ENCODE measurements at regions not wholly inside any gene's neighbourhood (a gene's known extent, or its start where the extent isn't known, plus 50 kb on each side); places are given as distances from the start of the nearest gene placed in this dataset.

DNA sequence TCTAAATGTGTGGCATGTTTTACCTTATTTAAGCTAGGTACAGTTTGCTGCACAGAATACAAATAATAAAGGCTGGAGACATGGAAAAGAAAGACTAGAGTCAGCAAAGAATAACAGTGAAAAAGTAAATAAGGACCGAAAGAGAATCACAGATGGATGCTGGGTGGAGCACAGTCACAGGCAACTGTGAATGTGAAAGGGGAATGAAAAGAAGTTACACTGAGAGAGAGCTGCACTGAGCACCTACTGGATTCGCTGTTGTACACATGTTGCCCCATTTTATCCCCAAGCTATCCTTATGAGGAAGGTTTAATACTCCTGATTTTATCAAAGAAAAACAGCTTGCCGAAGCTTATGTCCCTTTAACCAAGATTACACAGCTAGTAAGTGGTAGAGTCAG, 165.4 kb upstream of the RGMB start:
- H3K9me3 ChIP-seq (ENCODE audit: control insufficient read depth in 3 of 3, low read length in 3 of 3): no peaks in the 10 kb centered on the region
- no peak overlapping the region for H3K4me3 ChIP-seq (ENCODE audit: low read length in 3 of 3)
- no peaks in the 10 kb centered on the region for H3K36me3 ChIP-seq (ENCODE audit: control insufficient read depth in 3 of 3, insufficient read depth in 3 of 3, low read length in 3 of 3)
- H3K9ac ChIP-seq (ENCODE audit: low read depth in 1 of 3, low read length in 3 of 3): no peak overlapping the region
- no peaks in the 10 kb centered on the region for H3K27me3 ChIP-seq (ENCODE audit: control insufficient read depth in 3 of 3, insufficient read depth in 3 of 3, low read length in 3 of 3)
- no peaks in the 10 kb centered on the region for H3K4me1 ChIP-seq (ENCODE audit: control insufficient read depth in 3 of 3, insufficient read depth in 3 of 3, low read length in 3 of 3)
- H3K27ac ChIP-seq (ENCODE audit: low read depth, low read length): no peak overlapping the region

DNA sequence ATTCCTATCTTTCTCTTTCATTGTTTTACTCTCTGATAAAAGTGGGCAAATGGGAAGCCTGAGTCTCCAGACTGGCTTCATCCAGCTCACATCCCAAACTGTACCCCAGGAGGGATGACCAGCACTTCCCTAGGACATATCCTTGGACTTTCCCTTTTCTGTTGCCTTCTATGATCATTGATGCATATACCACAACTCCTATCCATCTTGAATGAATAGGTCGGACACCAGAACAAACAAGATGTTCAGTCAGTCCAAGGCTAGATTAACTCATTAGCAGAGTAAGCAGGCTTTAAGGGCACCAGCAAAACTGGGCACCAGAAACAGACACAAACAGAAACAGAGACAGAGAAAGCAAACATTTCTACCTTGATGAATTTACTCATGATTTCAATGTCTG, 159.1 kb upstream of the RGMB start:
- H3K9ac ChIP-seq (ENCODE audit: low read depth in 1 of 3, low read length in 3 of 3): no peak overlapping the region
- no peaks in the 10 kb centered on the region for H3K36me3 ChIP-seq (ENCODE audit: control insufficient read depth in 3 of 3, insufficient read depth in 3 of 3, low read length in 3 of 3)
- no peak overlapping the region for H3K27ac ChIP-seq (ENCODE audit: low read depth, low read length)
- no peaks in the 10 kb centered on the region for H3K9me3 ChIP-seq (ENCODE audit: control insufficient read depth in 3 of 3, low read length in 3 of 3)
- no peaks in the 10 kb centered on the region for H3K4me1 ChIP-seq (ENCODE audit: control insufficient read depth in 3 of 3, insufficient read depth in 3 of 3, low read length in 3 of 3)
- no peak overlapping the region for H3K4me3 ChIP-seq (ENCODE audit: low read length in 3 of 3)
- H3K27me3 ChIP-seq (ENCODE audit: control insufficient read depth in 3 of 3, insufficient read depth in 3 of 3, low read length in 3 of 3): no peaks in the 10 kb centered on the region

DNA sequence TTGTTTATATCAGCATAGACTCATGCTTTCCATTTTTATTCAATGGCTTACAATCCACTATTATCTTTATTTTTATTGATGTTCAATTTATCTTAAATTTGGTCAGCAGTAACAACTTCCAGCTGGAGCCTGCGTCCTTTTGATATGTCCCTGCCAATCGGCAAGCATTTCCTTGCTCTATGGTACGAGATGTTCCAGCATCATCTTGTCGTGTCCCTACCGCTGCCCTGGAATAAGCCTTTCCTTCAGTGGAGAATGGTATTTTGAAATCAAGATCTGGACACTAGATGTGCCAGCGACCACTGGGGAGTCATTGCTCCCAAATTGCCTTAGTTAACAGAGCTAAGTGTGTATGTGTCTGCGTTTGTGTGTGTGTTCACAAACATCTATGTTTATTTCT, 151.6 kb upstream of the RGMB start:
- Histone ChIP-seq H3K9me3 (ENCODE audit: control insufficient read depth in 3 of 3, low read length in 3 of 3) (no peaks in the 10 kb centered on the region), H3K27ac (ENCODE audit: low read depth, low read length) (no peak overlapping the region), H3K4me3 (ENCODE audit: low read length in 3 of 3) (no peak overlapping the region), H3K9ac (ENCODE audit: low read depth in 1 of 3, low read length in 3 of 3) (no peak overlapping the region), H3K4me1 (ENCODE audit: control insufficient read depth in 3 of 3, insufficient read depth in 3 of 3, low read length in 3 of 3) (no peaks in the 10 kb centered on the region), H3K36me3 (ENCODE audit: control insufficient read depth in 3 of 3, insufficient read depth in 3 of 3, low read length in 3 of 3) (no peaks in the 10 kb centered on the region), H3K27me3 (ENCODE audit: control insufficient read depth in 3 of 3, insufficient read depth in 3 of 3, low read length in 3 of 3) (no peaks in the 10 kb centered on the region)

DNA sequence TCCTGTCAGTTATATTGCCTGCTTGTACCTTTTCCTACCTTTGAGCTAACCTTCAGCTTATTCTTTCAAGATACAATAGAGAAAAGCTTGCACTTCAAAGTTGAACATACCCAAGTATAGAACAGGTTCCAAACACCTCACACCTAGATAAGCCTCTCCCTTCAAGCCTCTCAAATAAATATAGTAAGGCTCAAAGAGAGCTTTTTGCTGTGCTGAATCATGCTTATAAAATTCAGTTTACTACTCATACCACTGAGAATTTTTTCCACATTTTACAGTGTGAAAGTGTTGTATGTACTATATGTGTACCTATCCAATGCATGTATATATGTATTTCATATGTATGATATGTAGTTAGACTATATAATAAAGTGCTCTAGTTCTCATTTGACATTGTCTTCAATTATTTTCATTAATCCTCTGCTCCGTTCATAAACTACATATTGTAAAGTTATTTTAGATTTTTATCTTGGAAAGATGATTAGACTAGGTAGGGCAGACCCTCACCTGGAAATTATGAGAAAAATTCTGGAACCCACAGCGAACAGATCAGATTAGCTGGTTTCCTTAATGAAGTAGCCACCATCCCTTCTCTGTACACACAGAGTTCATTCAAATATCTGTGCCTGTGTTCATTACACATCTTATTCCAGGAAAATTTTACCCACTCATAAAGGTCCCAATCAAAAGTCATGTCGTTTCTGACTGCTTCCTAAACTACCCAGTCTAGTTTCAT, 149.2 kb upstream of the RGMB start:
- H3K36me3 ChIP-seq (ENCODE audit: control insufficient read depth in 3 of 3, insufficient read depth in 3 of 3, low read length in 3 of 3): no peaks in the 10 kb centered on the region
- peaks cover 0 to 5% (median 0%) of the 10 kb centered on the region in 3 donors for H3K9me3 ChIP-seq (ENCODE audit: control insufficient read depth in 3 of 3, low read length in 3 of 3)
- no peaks in the 10 kb centered on the region for H3K4me1 ChIP-seq (ENCODE audit: control insufficient read depth in 3 of 3, insufficient read depth in 3 of 3, low read length in 3 of 3)
- no peaks in the 10 kb centered on the region for H3K27me3 ChIP-seq (ENCODE audit: control insufficient read depth in 3 of 3, insufficient read depth in 3 of 3, low read length in 3 of 3)
- no peak overlapping the region for H3K27ac ChIP-seq (ENCODE audit: low read depth, low read length)
- H3K9ac ChIP-seq (ENCODE audit: low read depth in 1 of 3, low read length in 3 of 3): no peak overlapping the region
- H3K4me3 ChIP-seq (ENCODE audit: low read length in 3 of 3): no peak overlapping the region

DNA sequence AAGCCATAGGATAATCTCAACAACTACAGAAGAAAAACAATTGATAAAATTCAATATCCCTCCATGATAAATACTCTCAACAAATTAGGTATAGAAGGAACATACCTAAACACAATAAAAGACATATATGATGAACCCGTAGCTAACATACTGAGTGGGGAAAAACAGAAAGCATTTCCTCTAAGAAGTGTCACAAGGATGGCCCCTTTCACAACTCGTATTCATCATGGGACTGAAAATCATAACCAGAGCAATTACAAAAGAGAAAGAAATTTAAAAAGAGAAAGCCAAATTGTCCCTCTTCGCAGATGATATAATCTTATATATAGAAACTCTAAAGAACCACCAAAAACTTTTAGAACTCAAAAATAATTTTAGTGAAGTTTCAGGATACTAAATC, 146.3 kb upstream of the RGMB start:
- no peak overlapping the region for H3K27ac ChIP-seq (ENCODE audit: low read depth, low read length)
- no peak overlapping the region for H3K4me3 ChIP-seq (ENCODE audit: low read length in 3 of 3)
- H3K9ac ChIP-seq (ENCODE audit: low read depth in 1 of 3, low read length in 3 of 3): no peak overlapping the region
- no peaks in the 10 kb centered on the region for H3K36me3 ChIP-seq (ENCODE audit: control insufficient read depth in 3 of 3, insufficient read depth in 3 of 3, low read length in 3 of 3)
- H3K27me3 ChIP-seq (ENCODE audit: control insufficient read depth in 3 of 3, insufficient read depth in 3 of 3, low read length in 3 of 3): no peaks in the 10 kb centered on the region
- H3K9me3 ChIP-seq (ENCODE audit: control insufficient read depth in 3 of 3, low read length in 3 of 3): peaks cover 0 to 5% (median 0%) of the 10 kb centered on the region in 3 donors
- H3K4me1 ChIP-seq (ENCODE audit: control insufficient read depth in 3 of 3, insufficient read depth in 3 of 3, low read length in 3 of 3): no peaks in the 10 kb centered on the region

DNA sequence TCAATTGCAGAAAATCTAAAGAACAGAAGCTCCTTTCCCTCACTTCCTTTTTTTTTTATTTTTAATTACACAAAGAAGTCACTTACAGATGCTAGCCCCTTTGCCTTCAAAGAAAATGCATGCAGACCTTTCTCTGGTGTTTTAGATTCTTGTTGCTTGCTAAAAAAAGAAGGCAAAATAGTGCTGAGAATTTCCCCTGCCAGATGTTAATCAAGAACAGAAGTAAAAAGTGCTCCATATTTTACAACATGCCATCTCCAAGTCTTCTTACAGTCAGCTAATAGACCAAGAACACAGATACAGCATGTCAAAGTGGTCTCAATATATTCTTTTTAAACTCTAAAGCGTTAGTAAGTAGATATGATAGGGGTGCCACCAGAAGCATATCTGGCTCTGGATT, 142.8 kb upstream of the RGMB start:
- H3K27me3 ChIP-seq (ENCODE audit: control insufficient read depth in 3 of 3, insufficient read depth in 3 of 3, low read length in 3 of 3): no peaks in the 10 kb centered on the region
- peaks cover 0 to 5% (median 0%) of the 10 kb centered on the region in 3 donors for H3K9me3 ChIP-seq (ENCODE audit: control insufficient read depth in 3 of 3, low read length in 3 of 3)
- H3K36me3 ChIP-seq (ENCODE audit: control insufficient read depth in 3 of 3, insufficient read depth in 3 of 3, low read length in 3 of 3): no peaks in the 10 kb centered on the region
- H3K27ac ChIP-seq (ENCODE audit: low read depth, low read length): no peak overlapping the region
- no peaks in the 10 kb centered on the region for H3K4me1 ChIP-seq (ENCODE audit: control insufficient read depth in 3 of 3, insufficient read depth in 3 of 3, low read length in 3 of 3)
- H3K9ac ChIP-seq (ENCODE audit: low read depth in 1 of 3, low read length in 3 of 3): no peak overlapping the region
- no peak overlapping the region for H3K4me3 ChIP-seq (ENCODE audit: low read length in 3 of 3)

DNA sequence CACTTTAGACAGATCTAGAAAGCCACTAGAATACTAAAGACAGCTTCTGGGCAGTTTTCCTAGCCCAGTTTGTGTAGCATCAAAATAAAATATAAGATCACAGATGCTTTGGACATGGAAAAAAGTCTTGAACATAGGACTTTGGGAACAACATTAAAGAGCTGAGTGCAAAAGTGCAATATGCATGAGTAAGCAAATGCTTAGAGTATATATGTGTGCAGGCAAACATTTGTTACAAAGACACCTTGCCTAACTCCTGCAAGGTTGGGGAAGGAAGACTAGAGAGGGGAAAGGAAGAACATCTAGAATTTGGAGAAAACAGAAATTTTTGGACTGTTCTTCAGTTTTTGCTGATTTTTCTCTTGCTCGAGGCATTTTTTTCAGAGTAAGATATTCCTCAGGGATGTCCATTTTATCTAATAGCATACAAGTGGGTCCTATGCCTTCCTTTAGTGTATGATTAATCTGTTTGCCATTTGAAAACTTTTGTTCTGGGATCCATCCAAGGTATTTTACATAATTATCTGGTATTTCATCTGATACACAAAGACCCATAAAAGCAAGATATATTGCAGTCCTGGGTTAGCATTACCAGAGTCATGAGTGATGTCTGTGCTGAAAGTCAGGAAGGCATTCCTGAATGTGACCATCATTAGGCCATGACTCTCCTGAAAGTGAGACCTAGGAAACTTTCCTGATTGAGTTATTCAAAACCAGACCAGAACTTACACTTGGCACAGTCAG, 142.0 kb upstream of the RGMB start:
- H3K4me3 ChIP-seq (ENCODE audit: low read length in 3 of 3): no peak overlapping the region
- no peaks in the 10 kb centered on the region for H3K27me3 ChIP-seq (ENCODE audit: control insufficient read depth in 3 of 3, insufficient read depth in 3 of 3, low read length in 3 of 3)
- no peaks in the 10 kb centered on the region for H3K36me3 ChIP-seq (ENCODE audit: control insufficient read depth in 3 of 3, insufficient read depth in 3 of 3, low read length in 3 of 3)
- no peak overlapping the region for H3K9ac ChIP-seq (ENCODE audit: low read depth in 1 of 3, low read length in 3 of 3)
- no peaks in the 10 kb centered on the region for H3K4me1 ChIP-seq (ENCODE audit: control insufficient read depth in 3 of 3, insufficient read depth in 3 of 3, low read length in 3 of 3)
- H3K27ac ChIP-seq (ENCODE audit: low read depth, low read length): no peak overlapping the region
- H3K9me3 ChIP-seq (ENCODE audit: control insufficient read depth in 3 of 3, low read length in 3 of 3): peaks cover 0 to 5% (median 0%) of the 10 kb centered on the region in 3 donors

DNA sequence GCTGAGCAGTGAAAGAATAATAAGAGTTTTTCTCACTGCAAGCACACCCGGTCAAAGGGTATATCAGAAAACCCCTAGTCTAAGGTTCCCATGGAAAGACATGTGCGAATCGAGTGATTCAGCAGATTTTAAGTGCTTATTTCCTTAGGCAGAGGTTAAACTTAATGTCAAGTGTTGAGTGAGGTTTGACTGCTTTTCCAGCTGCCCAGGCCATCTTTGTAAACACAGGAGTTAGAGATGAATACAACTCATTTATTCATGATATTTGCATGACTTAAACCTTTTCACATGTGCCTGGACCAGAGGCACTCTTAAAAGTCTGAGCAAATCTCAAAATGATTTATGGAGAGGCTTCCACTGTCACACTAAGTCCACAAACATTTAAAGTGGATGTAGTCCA, 137.8 kb upstream of the RGMB start:
- Histone ChIP-seq H3K4me3 (ENCODE audit: low read length in 3 of 3) (no peak overlapping the region), H3K9ac (ENCODE audit: low read depth in 1 of 3, low read length in 3 of 3) (no peak overlapping the region), H3K27ac (ENCODE audit: low read depth, low read length) (no peak overlapping the region), H3K9me3 (ENCODE audit: control insufficient read depth in 3 of 3, low read length in 3 of 3) (no peaks in the 10 kb centered on the region), H3K27me3 (ENCODE audit: control insufficient read depth in 3 of 3, insufficient read depth in 3 of 3, low read length in 3 of 3) (no peaks in the 10 kb centered on the region), H3K4me1 (ENCODE audit: control insufficient read depth in 3 of 3, insufficient read depth in 3 of 3, low read length in 3 of 3) (no peaks in the 10 kb centered on the region), H3K36me3 (ENCODE audit: control insufficient read depth in 3 of 3, insufficient read depth in 3 of 3, low read length in 3 of 3) (no peaks in the 10 kb centered on the region)

DNA sequence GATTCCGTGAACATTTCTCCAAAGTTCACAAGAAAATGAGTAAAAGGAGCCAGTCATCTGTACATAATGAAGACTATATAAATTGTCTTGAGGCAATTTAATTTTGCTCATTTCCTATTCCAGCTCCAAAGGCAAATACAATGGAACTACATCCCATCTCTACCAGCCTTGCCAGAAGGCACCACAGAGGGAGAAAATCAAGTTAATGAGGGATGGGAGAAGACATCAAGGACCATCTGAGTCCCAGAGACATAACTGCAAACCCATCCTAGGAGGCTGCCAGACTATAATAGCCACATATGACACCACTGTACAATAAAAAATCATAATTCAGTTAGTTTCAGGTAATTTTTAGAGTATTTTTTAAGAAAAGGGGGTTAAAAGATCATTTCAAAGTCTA, 136.3 kb upstream of the RGMB start:
- Histone ChIP-seq H3K4me1 (ENCODE audit: control insufficient read depth in 3 of 3, insufficient read depth in 3 of 3, low read length in 3 of 3) (no peaks in the 10 kb centered on the region), H3K27ac (ENCODE audit: low read depth, low read length) (no peak overlapping the region), H3K9ac (ENCODE audit: low read depth in 1 of 3, low read length in 3 of 3) (no peak overlapping the region), H3K4me3 (ENCODE audit: low read length in 3 of 3) (no peak overlapping the region), H3K27me3 (ENCODE audit: control insufficient read depth in 3 of 3, insufficient read depth in 3 of 3, low read length in 3 of 3) (no peaks in the 10 kb centered on the region), H3K9me3 (ENCODE audit: control insufficient read depth in 3 of 3, low read length in 3 of 3) (no peaks in the 10 kb centered on the region), H3K36me3 (ENCODE audit: control insufficient read depth in 3 of 3, insufficient read depth in 3 of 3, low read length in 3 of 3) (no peaks in the 10 kb centered on the region)

DNA sequence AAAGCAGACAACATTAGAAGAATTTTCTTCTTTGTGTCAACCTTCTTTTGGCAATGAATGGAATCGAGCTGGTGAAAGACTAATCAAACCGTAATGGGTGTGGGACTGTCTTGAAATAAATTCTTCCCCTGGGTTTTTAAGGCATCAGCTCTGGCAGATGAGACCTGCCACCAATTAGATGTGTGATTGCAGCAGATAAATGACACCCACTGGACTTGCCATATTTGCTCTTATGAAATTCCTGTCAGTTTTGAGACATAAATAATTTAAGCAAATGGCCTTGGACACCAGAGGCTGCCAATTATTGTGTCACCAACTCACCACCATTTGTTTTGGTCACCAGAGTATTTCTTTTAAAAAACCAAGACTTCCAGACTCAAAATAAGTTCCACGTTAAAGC, 135.9 kb upstream of the RGMB start:
- Histone ChIP-seq H3K9ac (ENCODE audit: low read depth in 1 of 3, low read length in 3 of 3) (no peak overlapping the region), H3K36me3 (ENCODE audit: control insufficient read depth in 3 of 3, insufficient read depth in 3 of 3, low read length in 3 of 3) (no peaks in the 10 kb centered on the region), H3K4me3 (ENCODE audit: low read length in 3 of 3) (no peak overlapping the region), H3K27me3 (ENCODE audit: control insufficient read depth in 3 of 3, insufficient read depth in 3 of 3, low read length in 3 of 3) (no peaks in the 10 kb centered on the region), H3K4me1 (ENCODE audit: control insufficient read depth in 3 of 3, insufficient read depth in 3 of 3, low read length in 3 of 3) (no peaks in the 10 kb centered on the region), H3K27ac (ENCODE audit: low read depth, low read length) (no peak overlapping the region), H3K9me3 (ENCODE audit: control insufficient read depth in 3 of 3, low read length in 3 of 3) (no peaks in the 10 kb centered on the region)

All from skeletal muscle tissue (tissue), 3 donors.